K562 (cell line): ENCODE measurements at regions not wholly inside any gene's neighbourhood (a gene's known extent, or its start where the extent isn't known, plus 50 kb on each side); places are given as distances from the start of the nearest gene placed in this dataset.

Experiments used
- ATAC-seq: fragments of 200-7000 bp; cut with Tn5 transposase; 3 replicates; pipeline ENCODE4 v1.9.1; 2020; ENCODE audit warnings: moderate library complexity
- BruUV-seq: library from RNA; stranded (reverse); fragments of 400-500 nt; replicated peaks from 2 replicates; lab custom pipeline; 2021; lab: Mats Ljungman, UMichigan
- CTCF ChIA-PET: fragments of 300-600 bp; formaldehyde crosslinking; extraction: SDS; loops from one replicate; lab custom pipeline; 2021; ENCODE audit warnings: low intra/inter-chr PET ratio; lab: Yijun Ruan, JAX
- POLR2A ChIA-PET: fragments of 300-600, 350-650 bp; sonication (Branson Sonifier 250); formaldehyde crosslinking; extraction: SDS; loops from one replicate; lab custom pipeline; 2021; ENCODE audit warnings: antibody characterized with exemption, inconsistent platforms; lab: Yijun Ruan, JAX
- DNase-seq, 4 experiments: peaks; one replicate each; pipeline versions ENCODE4 v3.0.0 to v3.0.0-alpha.2; 2011 to 2018; ENCODE audit warnings: low spot score in 3 of 4, mixed read lengths in 3 of 4; ENCODE audit errors: extremely low read depth in 1 of 4
- FAIRE-seq: peaks from 2 replicates; lab custom pipeline; 2011; peaks lifted over from hg19 to GRCh38; lab: Jason Lieb, UNC
- H2AFZ ChIP-seq: 2 replicates; pipeline ENCODE4 v1.6.0; 2011; ENCODE audit warnings: low read depth, low read length, control low read depth, inconsistent platforms
- H3K27ac ChIP-seq: fragments of 200-600 bp; 3 replicates; pipeline ENCODE4 v1.8.0; 2011; ENCODE audit warnings: low read depth, mild to moderate bottlenecking, control low read depth, inconsistent platforms, low read length, moderate library complexity, mixed read lengths; ENCODE audit errors: extremely low read depth
- H3K27me3 ChIP-seq, 2 experiments: fragments of 300-600 bp in 1 of 2; 2 replicates in 1 of 2; 3 replicates in 1 of 2; pipeline versions ENCODE4 v1.6.0 to v1.8.0; 2011; ENCODE audit warnings: inconsistent platforms in 2 of 2, low read length in 2 of 2, mild to moderate bottlenecking in 1 of 2, mixed read lengths in 1 of 2, moderate library complexity in 1 of 2; ENCODE audit not compliant: control insufficient read depth in 2 of 2, insufficient read depth in 2 of 2
- H3K36me3 ChIP-seq: fragments of 300-600 bp; 3 replicates; pipeline ENCODE4 v1.8.0; 2011; ENCODE audit warnings: mild to moderate bottlenecking, low read length, inconsistent platforms; ENCODE audit not compliant: control insufficient read depth, insufficient read depth
- H3K4me1 ChIP-seq, 2 experiments: fragments of 200-600 bp in 1 of 2; replicated peaks in 1 of 2; 2 replicates in 1 of 2; 3 replicates in 1 of 2; pipeline versions ENCODE4 v1.5.1 to v1.8.0; 2011; ENCODE audit warnings: inconsistent platforms in 2 of 2, low read length in 2 of 2, mild to moderate bottlenecking in 1 of 2, mixed read lengths in 1 of 2, moderate library complexity in 1 of 2; ENCODE audit not compliant: control insufficient read depth in 2 of 2, insufficient read depth in 2 of 2
- H3K4me2 ChIP-seq: 2 replicates; pipeline ENCODE4 v1.6.1; 2011; ENCODE audit warnings: low read length, control low read depth, inconsistent platforms, mixed read lengths; ENCODE audit not compliant: insufficient read depth
- H3K4me3 ChIP-seq: fragments of 200-600 bp; sonication (generic), shearing (Covaris generic); 2 replicates; pipeline ENCODE4 v1.5.1; 2016; ENCODE audit warnings: control low read depth, inconsistent platforms
- H3K79me2 ChIP-seq: fragments of 200-600 bp; 3 replicates; pipeline ENCODE4 v1.8.0; 2011; ENCODE audit warnings: low read length, inconsistent platforms; ENCODE audit not compliant: control insufficient read depth, insufficient read depth
- H3K9ac ChIP-seq, 2 experiments: 2 replicates each; pipeline versions ENCODE4 v1.6.0 to v1.6.1; 2011; ENCODE audit warnings: low read depth in 2 of 2, low read length in 2 of 2, control low read depth in 1 of 2, inconsistent platforms in 1 of 2, mild to moderate bottlenecking in 1 of 2, mixed read lengths in 1 of 2; ENCODE audit not compliant: insufficient read depth in 1 of 2
- H3K9me1 ChIP-seq: one replicate; pipeline ENCODE4 v1.6.0; 2011; ENCODE audit warnings: inconsistent platforms, mild to moderate bottlenecking, low read length, moderate library complexity; ENCODE audit not compliant: control insufficient read depth, insufficient read depth
- H3K9me3 ChIP-seq: replicated peaks from 2 replicates; pipeline ENCODE4 v1.5.1; 2011; ENCODE audit warnings: low read depth, low read length, inconsistent platforms; ENCODE audit not compliant: control insufficient read depth, insufficient read depth
- H4K20me1 ChIP-seq: replicated peaks from 2 replicates; pipeline ENCODE4 v1.6.1; 2011; ENCODE audit warnings: low read length, inconsistent platforms, mixed read lengths; ENCODE audit not compliant: control insufficient read depth, insufficient read depth
- BACH1 ChIP-seq: fragments of 200-800 bp; sonication (Bioruptor generic); IDR thresholded peaks from 2 replicates; pipeline ENCODE4 v1.6.1; 2016; ENCODE audit warnings: missing genetic modification characterization, missing compliant biosample characterization
- BRD4 ChIP-seq: fragments of 200-600 bp; sonication (generic); IDR thresholded peaks from 2 replicates; pipeline ENCODE4 v1.6.1; 2017; ENCODE audit warnings: inconsistent platforms
- DPF2 ChIP-seq: fragments of 450-650 bp; IDR thresholded peaks from 2 replicates; pipeline ENCODE4 v1.6.1; 2016
- GABPB1 ChIP-seq: sonication (generic); formaldehyde crosslinking; IDR thresholded peaks from 2 replicates; pipeline ENCODE4 v1.8.0; 2022; ENCODE audit warnings: mild to moderate bottlenecking, missing genetic modification reagents
- HMG20B ChIP-seq: fragments of 250-450 bp; sonication (Bioruptor Pico); IDR thresholded peaks from 2 replicates; pipeline ENCODE4 v1.5.0; 2021; ENCODE audit warnings: mild to moderate bottlenecking
- NFIX ChIP-seq: fragments of 250-450 bp; sonication (Bioruptor Pico); IDR thresholded peaks from 2 replicates; pipeline ENCODE4 v1.4.0; 2020; ENCODE audit warnings: low read depth, mild to moderate bottlenecking, moderate library complexity
- PTTG1 ChIP-seq: fragments of 450-650 bp; IDR thresholded peaks from 2 replicates; pipeline ENCODE4 v1.6.1; 2016; ENCODE audit warnings: low read depth, mild to moderate bottlenecking, missing genetic modification characterization, missing compliant biosample characterization
- SAP30 ChIP-seq: fragments of 200-600 bp; sonication (generic); IDR thresholded peaks from 2 replicates; pipeline ENCODE4 v1.6.1; 2012; ENCODE audit warnings: borderline replicate concordance, low read depth, mild to moderate bottlenecking, moderate library complexity, low read length, control low read depth, inconsistent platforms; ENCODE audit not compliant: insufficient read depth, poor library complexity, severe bottlenecking
- SIN3B ChIP-seq: fragments of 450-650 bp; IDR thresholded peaks from 2 replicates; pipeline ENCODE4 v1.6.1; 2017; ENCODE audit warnings: low read depth, mild to moderate bottlenecking, moderate library complexity
- THAP12 ChIP-seq: fragments of 250-450 bp; sonication (Bioruptor Pico); IDR thresholded peaks from 2 replicates; pipeline ENCODE4 v1.9.0; 2021; ENCODE audit warnings: mild to moderate bottlenecking, inconsistent platforms
- ZNF232 ChIP-seq: sonication (generic); formaldehyde crosslinking; IDR thresholded peaks from 2 replicates; pipeline ENCODE4 v1.8.0; 2022; ENCODE audit warnings: mild to moderate bottlenecking, missing genetic modification reagents
- ZNF24 ChIP-seq: fragments of 450-650 bp; IDR thresholded peaks from 2 replicates; pipeline ENCODE4 v1.6.1; 2016
- ZNF584 ChIP-seq: fragments of 200-800 bp; sonication (Bioruptor generic); IDR thresholded peaks from 2 replicates; pipeline ENCODE4 v1.6.1; 2016; ENCODE audit warnings: low read depth, mild to moderate bottlenecking, missing genetic modification characterization, missing compliant biosample characterization
- WGBS: fragments of 100-300 bp; shearing (Covaris generic); methylation state at CpG from one replicate; pipeline ENCODE4 v1.1.6; 2016; ENCODE audit warnings: low coverage, mixed read lengths; ENCODE audit not compliant: insufficient coverage; ENCODE audit errors: missing lambda C conversion rate; 5-methylcytosine and 5-hydroxymethylcytosine counted together
- in situ Hi-C: fragments of 300-500 bp; cut with MboI; formaldehyde crosslinking; loops from 4 replicates; pipeline ENCODE4 v1.15.0; 2018; ENCODE audit warnings: inconsistent platforms, mixed read lengths
- intact Hi-C: fragments of 100-400 bp; cut with micrococcal nuclease; formaldehyde crosslinking; loops from 2 replicates; pipeline ENCODE4 v1.14.2; 2022

- in situ Hi-C loops = no loop called here
- Histone ChIP-seq H3K27ac (no peak overlapping the region), H3K4me2 (no peak overlapping the region), H3K79me2 (no peaks in the 10 kb centered on the region), H3K36me3 (no peaks in the 10 kb centered on the region), H3K9ac (no peak overlapping the region), H3K4me1 (no peaks in the 10 kb centered on the region), H4K20me1 (no peaks in the 10 kb centered on the region; the same call in none of the 2 replicates), H3K4me3 (no peak overlapping the region), H2AFZ (no peak overlapping the region), H3K9me1 (no peaks in the 10 kb centered on the region), H3K27me3 (peaks cover 3 to 54% of the 10 kb centered on the region in 2 experiments; a peak in 4 of 5 replicates), H3K9me3 (no peaks in the 10 kb centered on the region)
- 1% methylated on average over 7 of the region's 7 CpGs for WGBS
- DNase-seq (no peak), ATAC-seq (no peak), FAIRE-seq (no peak)
- BruUV-seq = no TSS peak
- ChIA-PET CTCF (no interaction called here), POLR2A (no interaction called here)
- intact Hi-C loops = no loop called here
- TF ChIP-seq HMG20B (CRISPR knock-in tag) (no peak), PTTG1 (no peak)
Observed at GRCh38 chr17:79350533-79350932, 260.3 kb downstream of the RBFOX3 start.

GRCh38 chr17:79349506-79350400 is 261.1 kb downstream of the RBFOX3 start:
- ChIA-PET CTCF (no interaction called here), POLR2A (no interaction called here)
- no peaks in the 10 kb centered on the region for H3K4me1 ChIP-seq
- H4K20me1 ChIP-seq = no peaks in the 10 kb centered on the region; the same call in 1 of the 2 replicates
- no peak overlapping the region for H3K4me2 ChIP-seq
- no peak for FAIRE-seq
- in situ Hi-C loops (no loop called here), intact Hi-C loops (no loop called here)
- H3K79me2 ChIP-seq = no peaks in the 10 kb centered on the region
- no peaks in the 10 kb centered on the region for H3K9me1 ChIP-seq
- H3K9ac ChIP-seq = no peak overlapping the region
- peaks cover under 1 to 48% of the 10 kb centered on the region in 2 experiments; a peak in 4 of 5 replicates for H3K27me3 ChIP-seq
- H3K36me3 ChIP-seq = no peaks in the 10 kb centered on the region
- no peak overlapping the region for H3K4me3 ChIP-seq
- under 1% methylated on average over 18 of the region's 22 CpGs for WGBS
- DNase-seq = no peak
- no peak overlapping the region for H3K27ac ChIP-seq
- BruUV-seq = no TSS peak
- no peaks in the 10 kb centered on the region for H3K9me3 ChIP-seq
- no peak for ATAC-seq
- no peak overlapping the region for H2AFZ ChIP-seq
- TF ChIP-seq ZNF24 (no peak), NFIX (no peak), THAP12 (CRISPR knock-in tag) (no peak), BRD4 (no peak), GABPB1 (CRISPR knock-in tag) (no peak), ZNF584 (CRISPR knock-in tag) (no peak), SIN3B (no peak), DPF2 (no peak), ZNF232 (CRISPR knock-in tag) (no peak), SAP30 (no peak), BACH1 (tag) (no peak)
